ENCODE measurements at regions not wholly inside any gene's neighbourhood (a gene's known extent, or its start where the extent isn't known, plus 50 kb on each side); places are given as distances from the start of the nearest gene placed in this dataset.

DNA sequence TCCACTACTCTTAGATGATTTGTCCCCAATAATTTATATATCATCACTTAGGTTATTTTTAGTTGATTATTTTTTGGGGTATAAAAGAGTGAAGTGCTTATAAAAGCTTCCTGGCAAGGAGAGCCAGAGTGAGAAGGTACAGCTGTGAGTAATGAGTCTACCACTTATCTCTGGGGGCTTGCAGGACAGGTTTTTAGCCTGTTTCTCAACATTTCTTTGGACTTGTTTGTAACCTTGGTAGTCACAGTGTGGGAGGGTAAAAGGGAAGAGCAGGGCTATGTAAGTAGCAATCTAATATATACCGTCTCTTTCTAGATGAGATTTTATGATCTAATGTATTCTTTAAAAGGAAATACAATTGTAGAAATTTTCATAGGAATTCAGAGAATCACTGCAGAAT lies 321.3 kb upstream of the GOLIM4 start:
- DNase-seq, result no peak
- H3K27me3 ChIP-seq (ENCODE audit: control insufficient read depth, insufficient read depth, low read length, poor library complexity, severe bottlenecking), result no peaks in the 10 kb centered on the region
- H3K36me3 Mint-ChIP-seq (ENCODE audit: low read depth), result no peaks in the 10 kb centered on the region
- WGBS, 2 experiments (ENCODE audit: insufficient coverage in 1 of 2, insufficient read length in 1 of 2), result 100% methylated on average over 1 of the region's 1 CpG; no CpG with 5 or more reads in 1 of the 2 experiments
- TF ChIP-seq, protein P1, sequence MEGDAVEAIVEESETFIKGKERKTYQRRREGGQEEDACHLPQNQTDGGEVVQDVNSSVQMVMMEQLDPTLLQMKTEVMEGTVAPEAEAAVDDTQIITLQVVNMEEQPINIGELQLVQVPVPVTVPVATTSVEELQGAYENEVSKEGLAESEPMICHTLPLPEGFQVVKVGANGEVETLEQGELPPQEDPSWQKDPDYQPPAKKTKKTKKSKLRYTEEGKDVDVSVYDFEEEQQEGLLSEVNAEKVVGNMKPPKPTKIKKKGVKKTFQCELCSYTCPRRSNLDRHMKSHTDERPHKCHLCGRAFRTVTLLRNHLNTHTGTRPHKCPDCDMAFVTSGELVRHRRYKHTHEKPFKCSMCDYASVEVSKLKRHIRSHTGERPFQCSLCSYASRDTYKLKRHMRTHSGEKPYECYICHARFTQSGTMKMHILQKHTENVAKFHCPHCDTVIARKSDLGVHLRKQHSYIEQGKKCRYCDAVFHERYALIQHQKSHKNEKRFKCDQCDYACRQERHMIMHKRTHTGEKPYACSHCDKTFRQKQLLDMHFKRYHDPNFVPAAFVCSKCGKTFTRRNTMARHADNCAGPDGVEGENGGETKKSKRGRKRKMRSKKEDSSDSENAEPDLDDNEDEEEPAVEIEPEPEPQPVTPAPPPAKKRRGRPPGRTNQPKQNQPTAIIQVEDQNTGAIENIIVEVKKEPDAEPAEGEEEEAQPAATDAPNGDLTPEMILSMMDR (conservative IDR thresholded peaks at IDR 0.05), result no peak
- H3K27me3 Mint-ChIP-seq (ENCODE audit: insufficient read depth), result no peaks in the 10 kb centered on the region
- H3K9me3 Mint-ChIP-seq, result no peaks in the 10 kb centered on the region
- peaks cover 4% of the 10 kb centered on the region for H3K4me1 Mint-ChIP-seq
- H3K4me3 ChIP-seq (ENCODE audit: low read length), result no peak overlapping the region
- H3K4me3 Mint-ChIP-seq, result no peak overlapping the region
- no peak overlapping the region for H3K27ac Mint-ChIP-seq
- no peaks in the 10 kb centered on the region for H3K36me3 ChIP-seq (ENCODE audit: control insufficient read depth, insufficient read depth, low read length)
- no peak overlapping the region for H3K9ac ChIP-seq (ENCODE audit: extremely low read depth, low read length, poor library complexity, severe bottlenecking)
- no peaks in the 10 kb centered on the region for H3K9me3 ChIP-seq (ENCODE audit: control insufficient read depth, low read length)
- no peak overlapping the region for H3K27ac ChIP-seq (ENCODE audit: low read depth, low read length)
- no peaks in the 10 kb centered on the region for H3K4me1 ChIP-seq (ENCODE audit: control insufficient read depth, insufficient read depth, low read length)

DNA sequence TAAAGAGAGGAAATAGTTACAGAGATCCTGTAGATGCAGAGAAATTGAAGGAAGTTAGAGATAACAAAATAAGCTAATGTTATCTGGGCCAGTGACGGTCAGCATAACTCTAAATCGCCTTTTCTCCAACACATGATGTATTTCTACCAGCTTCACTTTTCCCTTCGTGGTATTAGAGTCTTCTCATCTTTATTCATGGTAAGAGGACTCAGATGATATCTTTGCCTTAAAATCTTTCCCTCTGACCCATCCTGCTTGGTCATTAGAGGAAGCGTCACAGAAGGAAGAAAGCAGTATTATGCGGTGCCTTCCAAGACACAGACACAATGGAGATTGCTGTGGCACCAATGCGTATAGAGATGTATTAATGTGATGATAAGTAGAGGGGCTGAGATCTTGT lies 320.7 kb upstream of the GOLIM4 start:
- peaks cover 4% of the 10 kb centered on the region for H3K4me1 Mint-ChIP-seq
- H3K27ac Mint-ChIP-seq, result no peak overlapping the region
- no peak overlapping the region for H3K4me3 Mint-ChIP-seq

DNA sequence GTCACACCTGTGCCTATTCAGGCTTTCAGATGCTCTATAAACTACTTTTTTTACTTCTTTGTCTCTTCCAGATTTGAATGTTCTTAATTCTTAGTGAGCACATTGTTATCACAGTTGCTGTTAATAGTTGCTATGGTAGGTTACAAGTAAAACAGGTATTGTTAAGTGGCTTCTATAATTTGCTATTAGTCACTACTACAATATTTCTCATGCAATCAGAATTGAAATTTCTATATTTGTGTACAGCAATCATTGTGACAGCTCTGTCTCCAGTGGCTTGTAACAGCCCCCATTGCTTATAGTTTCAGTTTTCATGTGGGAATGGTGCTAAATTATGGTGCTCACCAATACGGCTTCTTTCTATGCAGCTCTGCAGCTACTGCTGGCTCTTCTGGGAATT lies 318.4 kb upstream of the GOLIM4 start:
- no peaks in the 10 kb centered on the region for H3K36me3 Mint-ChIP-seq (ENCODE audit: low read depth)
- Histone ChIP-seq H3K4me3 (ENCODE audit: low read length) (no peak overlapping the region), H3K27me3 (ENCODE audit: control insufficient read depth, insufficient read depth, low read length, poor library complexity, severe bottlenecking) (no peaks in the 10 kb centered on the region), H3K4me1 (ENCODE audit: control insufficient read depth, insufficient read depth, low read length) (no peaks in the 10 kb centered on the region), H3K9ac (ENCODE audit: extremely low read depth, low read length, poor library complexity, severe bottlenecking) (no peak overlapping the region), H3K9me3 (ENCODE audit: control insufficient read depth, low read length) (no peaks in the 10 kb centered on the region), H3K36me3 (ENCODE audit: control insufficient read depth, insufficient read depth, low read length) (no peaks in the 10 kb centered on the region), H3K27ac (ENCODE audit: low read depth, low read length) (no peak overlapping the region)
- 92 to 100% methylated on average over 1 of the region's 1 CpG for WGBS, 2 experiments (ENCODE audit: insufficient coverage in 1 of 2, insufficient read length in 1 of 2)
- DNase-seq, result no peak
- H3K9me3 Mint-ChIP-seq, result no peaks in the 10 kb centered on the region
- no peak overlapping the region for H3K27ac Mint-ChIP-seq
- no peak overlapping the region for H3K4me3 Mint-ChIP-seq
- H3K27me3 Mint-ChIP-seq (ENCODE audit: insufficient read depth), result no peaks in the 10 kb centered on the region
- H3K4me1 Mint-ChIP-seq, result peaks cover 4% of the 10 kb centered on the region
- TF ChIP-seq, protein P1 (conservative IDR thresholded peaks at IDR 0.05), result no peak

More for the DNA sequence above, 320.7 kb upstream of the GOLIM4 start:
- Histone ChIP-seq H3K27me3 (ENCODE audit: control insufficient read depth, insufficient read depth, low read length, poor library complexity, severe bottlenecking) (no peaks in the 10 kb centered on the region), H3K4me3 (ENCODE audit: low read length) (no peak overlapping the region), H3K4me1 (ENCODE audit: control insufficient read depth, insufficient read depth, low read length) (no peaks in the 10 kb centered on the region), H3K9me3 (ENCODE audit: control insufficient read depth, low read length) (no peaks in the 10 kb centered on the region), H3K27ac (ENCODE audit: low read depth, low read length) (no peak overlapping the region), H3K36me3 (ENCODE audit: control insufficient read depth, insufficient read depth, low read length) (no peaks in the 10 kb centered on the region), H3K9ac (ENCODE audit: extremely low read depth, low read length, poor library complexity, severe bottlenecking) (no peak overlapping the region)
- TF ChIP-seq, protein P1 (conservative IDR thresholded peaks at IDR 0.05), result no peak
- no peaks in the 10 kb centered on the region for H3K36me3 Mint-ChIP-seq (ENCODE audit: low read depth)
- 89 to 90% methylated on average over 4 to 6 of the region's 6 CpGs for WGBS, 2 experiments (ENCODE audit: insufficient coverage in 1 of 2, insufficient read length in 1 of 2)
- H3K9me3 Mint-ChIP-seq, result no peaks in the 10 kb centered on the region
- DNase-seq, result no peak
- H3K27me3 Mint-ChIP-seq (ENCODE audit: insufficient read depth), result no peaks in the 10 kb centered on the region

Data from endodermal cell (in vitro differentiated cells).